HCT116 (cell line): ENCODE measurements at regions not wholly inside any gene's neighbourhood (a gene's known extent, or its start where the extent isn't known, plus 50 kb on each side); places are given as distances from the start of the nearest gene placed in this dataset.

Experiments used
- ATAC-seq: fragments of 200-7000 bp; cut with Tn5 transposase; 2 replicates; pipeline ENCODE4 v1.9.1; 2020; ENCODE audit warnings: mild to moderate bottlenecking, moderate library complexity
- BruUV-seq: library from RNA; stranded (reverse); fragments of 400-500 nt; replicated peaks from 2 replicates; lab custom pipeline; 2021; lab: Mats Ljungman, UMichigan
- CTCF ChIA-PET: fragments of 300-600 bp; sonication (Branson Sonifier 250); formaldehyde crosslinking; loops from one replicate; lab custom pipeline; 2021; ENCODE audit warnings: antibody characterized with exemption; lab: Charles Lee
- POLR2A ChIA-PET: fragments of 300-600, 350-600 bp; sonication (Branson Sonifier 250); formaldehyde crosslinking; loops from one replicate; lab custom pipeline; 2021; ENCODE audit warnings: antibody characterized with exemption; lab: Charles Lee
- RAD21 ChIA-PET, 2 experiments: fragments of 300-600 bp; sonication (Branson Sonifier 250); formaldehyde crosslinking; loops; one replicate each; lab custom pipeline; 2023; ENCODE audit warnings: low total read pairs in 2 of 2; ENCODE audit not compliant: uncharacterized antibody in 2 of 2, unreplicated experiment in 2 of 2, low non-redundant PET in 1 of 2; lab: Charles Lee
- DNase-seq: peaks from one replicate; pipeline ENCODE4 v3.0.0-alpha.2; 2010; ENCODE audit warnings: low read depth, low spot score
- H2AFZ ChIP-seq: fragments of 200-600 bp; shearing (Covaris generic), sonication (generic); 2 replicates; pipeline ENCODE4 v1.6.1; 2017; ENCODE audit warnings: low read depth, mixed run types, mixed read lengths, antibody characterized with exemption, low read length; ENCODE audit not compliant: poor library complexity, severe bottlenecking
- H3K27ac ChIP-seq: 2 replicates; pipeline ENCODE4 v1.5.1; 2012; ENCODE audit warnings: low read depth, low read length
- H3K27me3 ChIP-seq: fragments of 200-600 bp; sonication (generic); 2 replicates; pipeline ENCODE4 v1.6.1; 2016; ENCODE audit warnings: mixed run types, low read length, mixed read lengths; ENCODE audit not compliant: insufficient read depth
- H3K36me3 ChIP-seq, 2 experiments: fragments of 200-500 bp in 1 of 2; fragments of 200-600 bp in 1 of 2; sonication (Bioruptor generic) in 1 of 2; sonication (generic) in 1 of 2; 2 replicates each; pipeline versions ENCODE4 v1.5.1 to v1.6.1; 2014 to 2016; ENCODE audit warnings: low read length in 2 of 2, inconsistent platforms in 1 of 2, mixed read lengths in 1 of 2, mixed run types in 1 of 2; ENCODE audit not compliant: insufficient read depth in 2 of 2, control insufficient read depth in 1 of 2
- H3K4me1 ChIP-seq, 2 experiments: fragments of 200-600 bp in 1 of 2; sonication (generic) in 1 of 2; 2 replicates each; pipeline versions ENCODE4 v1.5.1 to v1.6.1; 2012 to 2017; ENCODE audit warnings: low read length in 2 of 2, inconsistent platforms in 1 of 2, mild to moderate bottlenecking in 1 of 2, mixed read lengths in 1 of 2, mixed run types in 1 of 2, moderate library complexity in 1 of 2; ENCODE audit not compliant: insufficient read depth in 2 of 2, control insufficient read depth in 1 of 2
- H3K4me2 ChIP-seq: fragments of 200-600 bp; sonication (generic); 2 replicates; pipeline ENCODE4 v1.6.1; 2017; ENCODE audit warnings: mixed run types, low read length, mixed read lengths
- H3K4me3 ChIP-seq, 2 experiments: fragments of 200-600 bp in 1 of 2; sonication (generic) in 1 of 2; replicated peaks in 1 of 2; 2 replicates each; pipeline ENCODE4 v1.5.1; 2011 to 2016; ENCODE audit warnings: low read length in 2 of 2, control low read depth in 1 of 2, low read depth in 1 of 2, mild to moderate bottlenecking in 1 of 2, mixed read lengths in 1 of 2, mixed run types in 1 of 2
- H3K79me2 ChIP-seq: fragments of 200-600 bp; sonication (generic); 2 replicates; pipeline ENCODE4 v1.6.1; 2017; ENCODE audit warnings: mild to moderate bottlenecking, mixed run types, low read length, moderate library complexity, mixed read lengths; ENCODE audit not compliant: insufficient read depth
- H3K9ac ChIP-seq: fragments of 200-600 bp; sonication (generic); 2 replicates; pipeline ENCODE4 v1.6.1; 2016; ENCODE audit warnings: low read length, mixed read lengths
- H3K9me2 ChIP-seq: fragments of 200-600 bp; sonication (generic), shearing (Covaris generic); 2 replicates; pipeline ENCODE4 v1.6.1; 2017; ENCODE audit warnings: mixed run types, mild to moderate bottlenecking, moderate library complexity; ENCODE audit not compliant: insufficient read depth
- H3K9me3 ChIP-seq, 2 experiments: fragments of 200-500 bp in 1 of 2; fragments of 200-600 bp in 1 of 2; sonication (Bioruptor generic) in 1 of 2; sonication (generic) in 1 of 2; 2 replicates each; pipeline ENCODE4 v1.6.1; 2014 to 2017; ENCODE audit warnings: low read length in 2 of 2, mixed read lengths in 2 of 2, inconsistent platforms in 1 of 2, low read depth in 1 of 2, mild to moderate bottlenecking in 1 of 2, mixed run types in 1 of 2, moderate library complexity in 1 of 2; ENCODE audit not compliant: control insufficient read depth in 1 of 2, insufficient read depth in 1 of 2
- H4K20me1 ChIP-seq: fragments of 200-600 bp; sonication (generic), shearing (Covaris generic); 2 replicates; pipeline ENCODE4 v1.6.1; 2017; ENCODE audit warnings: mixed run types, mild to moderate bottlenecking, moderate library complexity; ENCODE audit not compliant: insufficient read depth
- CEBPB ChIP-seq: IDR thresholded peaks from 2 replicates; pipeline ENCODE4 v1.6.1; 2012; ENCODE audit warnings: low read depth
- EGR1 ChIP-seq: IDR thresholded peaks from 2 replicates; pipeline ENCODE4 v1.6.1; 2012; ENCODE audit warnings: low read depth
- ELF1 ChIP-seq: IDR thresholded peaks from 2 replicates; pipeline ENCODE4 v1.6.1; 2012; ENCODE audit warnings: low read depth, borderline replicate concordance
- EZH2 ChIP-seq: fragments of 200-600 bp; sonication (generic); IDR thresholded peaks from 2 replicates; pipeline ENCODE4 v1.6.1; 2017; ENCODE audit warnings: antibody characterized with exemption, mixed run types
- EZH2phosphoT487 ChIP-seq: fragments of 200-600 bp; IDR thresholded peaks from 2 replicates; pipeline ENCODE4 v1.6.1; 2018; ENCODE audit warnings: antibody characterized with exemption, borderline replicate concordance
- RAD21 ChIP-seq: IDR thresholded peaks from 2 replicates; pipeline ENCODE4 v1.6.1; 2012; ENCODE audit warnings: low read depth, mild to moderate bottlenecking
- SIN3A ChIP-seq: IDR thresholded peaks from 2 replicates; pipeline ENCODE4 v1.6.1; 2012; ENCODE audit warnings: low read depth
- SP1 ChIP-seq: IDR thresholded peaks from 2 replicates; pipeline ENCODE4 v1.6.1; 2012; ENCODE audit warnings: low read depth
- SRF ChIP-seq: IDR thresholded peaks from 2 replicates; pipeline ENCODE4 v1.6.1; 2012; ENCODE audit warnings: low read depth
- TCF7L2 ChIP-seq: IDR thresholded peaks from 2 replicates; pipeline ENCODE4 v1.7.0; 2011; ENCODE audit warnings: borderline replicate concordance, inconsistent platforms; ENCODE audit not compliant: insufficient read depth, insufficient read length; ENCODE audit errors: extremely low read depth
- ZFX ChIP-seq: fragments of 450-650 bp; IDR thresholded peaks from 2 replicates; pipeline ENCODE4 v1.6.1; 2017
- intact Hi-C: fragments of 100-400 bp; cut with micrococcal nuclease; formaldehyde crosslinking; loops from 2 replicates; pipeline ENCODE4 v1.10.0; 2022
- TF ChIP-seq, protein P1 (sequence below): IDR thresholded peaks from 2 replicates; pipeline ENCODE4 v1.6.1; 2012
- TF ChIP-seq, protein P2 (sequence below): IDR thresholded peaks from 2 replicates; pipeline ENCODE4 v1.6.1; 2012; ENCODE audit warnings: low read depth
- TF ChIP-seq, protein P3 (sequence below): IDR thresholded peaks from 2 replicates; pipeline ENCODE4 v1.6.1; 2012

GRCh38 chr2:161042990-161043625 is 117.1 kb upstream of the TANK start:
- no peak for ATAC-seq
- no peak overlapping the region for H3K4me2 ChIP-seq
- RAD21 ChIA-PET, result no interaction called here
- POLR2A ChIA-PET, result no interaction called here
- intact Hi-C loops, result no loop called here
- no peak overlapping the region for H3K4me3 ChIP-seq
- no peak overlapping the region for H3K27ac ChIP-seq
- H2AFZ ChIP-seq, result no peak overlapping the region
- no peaks in the 10 kb centered on the region for H3K79me2 ChIP-seq
- DNase-seq, result no peak
- H4K20me1 ChIP-seq, result no peaks in the 10 kb centered on the region
- H3K36me3 ChIP-seq, result no peaks in the 10 kb centered on the region
- H3K9me2 ChIP-seq, result no peaks in the 10 kb centered on the region
- no TSS peak for BruUV-seq
- H3K27me3 ChIP-seq, result no peaks in the 10 kb centered on the region
- TF ChIP-seq SIN3A (no peak), ELF1 (no peak)
- H3K4me1 ChIP-seq, result no peaks in the 10 kb centered on the region
- no peaks in the 10 kb centered on the region for H3K9me3 ChIP-seq
- CTCF ChIA-PET, result interaction anchor here (1.5 kb wide), 1 partner anchor 20 kb away, joined by 4 read pairs; no protein-coding TSS in a partner anchor
- H3K9ac ChIP-seq, result no peak overlapping the region

DNA sequence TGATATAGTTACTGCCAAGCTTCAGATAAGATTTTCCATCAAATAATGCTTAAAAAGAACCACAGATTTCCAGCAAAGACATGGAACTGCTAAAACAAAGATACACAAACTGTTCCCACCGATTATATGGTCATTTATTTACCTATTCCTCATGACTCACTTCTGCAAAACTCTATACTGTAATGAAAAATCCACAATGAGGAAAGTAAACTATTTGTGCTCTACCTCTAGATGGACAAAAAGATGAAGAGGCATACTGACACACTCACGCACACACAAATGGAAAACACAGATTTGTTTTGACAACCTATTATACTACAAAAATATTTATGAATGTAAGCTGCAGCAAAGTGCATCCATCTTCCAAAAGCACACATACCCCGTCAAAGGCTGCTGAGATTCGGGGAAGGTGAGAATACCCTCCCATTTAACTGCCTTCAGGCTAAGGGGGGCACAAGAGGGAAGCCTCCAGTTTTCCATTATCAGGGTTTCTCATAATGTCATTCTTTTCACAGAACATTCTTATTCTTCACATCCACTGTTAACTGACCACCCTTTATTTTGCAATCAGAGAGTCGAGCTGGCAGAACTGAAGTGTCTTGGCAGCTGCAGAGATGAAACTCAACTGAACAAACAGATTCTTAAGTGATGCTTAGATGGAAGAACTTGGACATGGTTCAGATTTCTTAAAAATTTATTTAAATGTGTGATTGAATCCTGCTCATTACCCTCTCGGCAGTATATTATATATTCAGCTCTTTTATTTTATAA is 115.9 kb upstream of the TANK start:
- BruUV-seq, result no TSS peak
- H3K27ac ChIP-seq, result no peak overlapping the region
- no peaks in the 10 kb centered on the region for H3K4me1 ChIP-seq
- H3K4me3 ChIP-seq, result no peak overlapping the region
- H4K20me1 ChIP-seq, result no peaks in the 10 kb centered on the region
- DNase-seq (no peak), ATAC-seq (no peak)
- no peaks in the 10 kb centered on the region for H3K27me3 ChIP-seq
- H3K9me2 ChIP-seq, result no peaks in the 10 kb centered on the region
- H3K9ac ChIP-seq, result no peak overlapping the region
- RAD21 ChIA-PET, result no interaction called here
- intact Hi-C loops, result no loop called here
- H3K9me3 ChIP-seq, result no peaks in the 10 kb centered on the region
- TF ChIP-seq ZFX, result no peak
- TF ChIP-seq CEBPB, result no peak
- TF ChIP-seq RAD21, result no peak
- TF ChIP-seq TCF7L2, result no peak
- TF ChIP-seq EZH2, result no peak
- TF ChIP-seq, protein P1, sequence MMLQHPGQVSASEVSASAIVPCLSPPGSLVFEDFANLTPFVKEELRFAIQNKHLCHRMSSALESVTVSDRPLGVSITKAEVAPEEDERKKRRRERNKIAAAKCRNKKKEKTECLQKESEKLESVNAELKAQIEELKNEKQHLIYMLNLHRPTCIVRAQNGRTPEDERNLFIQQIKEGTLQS, result no peak
- TF ChIP-seq SP1, result no peak
- TF ChIP-seq SRF, result no peak
- TF ChIP-seq EGR1, result no peak
- TF ChIP-seq, protein P2, sequence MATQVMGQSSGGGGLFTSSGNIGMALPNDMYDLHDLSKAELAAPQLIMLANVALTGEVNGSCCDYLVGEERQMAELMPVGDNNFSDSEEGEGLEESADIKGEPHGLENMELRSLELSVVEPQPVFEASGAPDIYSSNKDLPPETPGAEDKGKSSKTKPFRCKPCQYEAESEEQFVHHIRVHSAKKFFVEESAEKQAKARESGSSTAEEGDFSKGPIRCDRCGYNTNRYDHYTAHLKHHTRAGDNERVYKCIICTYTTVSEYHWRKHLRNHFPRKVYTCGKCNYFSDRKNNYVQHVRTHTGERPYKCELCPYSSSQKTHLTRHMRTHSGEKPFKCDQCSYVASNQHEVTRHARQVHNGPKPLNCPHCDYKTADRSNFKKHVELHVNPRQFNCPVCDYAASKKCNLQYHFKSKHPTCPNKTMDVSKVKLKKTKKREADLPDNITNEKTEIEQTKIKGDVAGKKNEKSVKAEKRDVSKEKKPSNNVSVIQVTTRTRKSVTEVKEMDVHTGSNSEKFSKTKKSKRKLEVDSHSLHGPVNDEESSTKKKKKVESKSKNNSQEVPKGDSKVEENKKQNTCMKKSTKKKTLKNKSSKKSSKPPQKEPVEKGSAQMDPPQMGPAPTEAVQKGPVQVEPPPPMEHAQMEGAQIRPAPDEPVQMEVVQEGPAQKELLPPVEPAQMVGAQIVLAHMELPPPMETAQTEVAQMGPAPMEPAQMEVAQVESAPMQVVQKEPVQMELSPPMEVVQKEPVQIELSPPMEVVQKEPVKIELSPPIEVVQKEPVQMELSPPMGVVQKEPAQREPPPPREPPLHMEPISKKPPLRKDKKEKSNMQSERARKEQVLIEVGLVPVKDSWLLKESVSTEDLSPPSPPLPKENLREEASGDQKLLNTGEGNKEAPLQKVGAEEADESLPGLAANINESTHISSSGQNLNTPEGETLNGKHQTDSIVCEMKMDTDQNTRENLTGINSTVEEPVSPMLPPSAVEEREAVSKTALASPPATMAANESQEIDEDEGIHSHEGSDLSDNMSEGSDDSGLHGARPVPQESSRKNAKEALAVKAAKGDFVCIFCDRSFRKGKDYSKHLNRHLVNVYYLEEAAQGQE, result no peak
- TF ChIP-seq SIN3A, result no peak
- TF ChIP-seq, protein P3, sequence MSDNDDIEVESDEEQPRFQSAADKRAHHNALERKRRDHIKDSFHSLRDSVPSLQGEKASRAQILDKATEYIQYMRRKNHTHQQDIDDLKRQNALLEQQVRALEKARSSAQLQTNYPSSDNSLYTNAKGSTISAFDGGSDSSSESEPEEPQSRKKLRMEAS, result no peak
- no peak for TF ChIP-seq EZH2phosphoT487
- TF ChIP-seq, all 23 proteins: peak for 0
- ChIA-PET CTCF (no interaction called here), POLR2A (no interaction called here)
- no peak overlapping the region for H3K4me2 ChIP-seq
- H3K79me2 ChIP-seq, result no peaks in the 10 kb centered on the region
- no peak overlapping the region for H2AFZ ChIP-seq
- H3K36me3 ChIP-seq, result no peaks in the 10 kb centered on the region
